Fibroblast of lung (primary cell): ENCODE measurements at regions not wholly inside any gene's neighbourhood (a gene's known extent, or its start where the extent isn't known, plus 50 kb on each side); places are given as distances from the start of the nearest gene placed in this dataset.

Experiments
- DNase-seq, 2 donors: peaks; one replicate each; pipeline versions ENCODE4 v3.0.0 to v3.0.0-alpha.2; 2010; ENCODE audit warnings: low read depth in 2 of 2
- H2AFZ ChIP-seq: 2 replicates; pipeline ENCODE4 v1.5.1; 2012; ENCODE audit warnings: low read length, control low read depth, inconsistent platforms
- H3K27ac ChIP-seq: 2 replicates; pipeline ENCODE4 v1.5.1; 2011; ENCODE audit warnings: low read length, control low read depth; ENCODE audit not compliant: insufficient read depth
- H3K27me3 ChIP-seq: 2 replicates; pipeline ENCODE4 v1.5.1; 2011; ENCODE audit warnings: mild to moderate bottlenecking, low read length; ENCODE audit not compliant: control insufficient read depth, insufficient read depth
- H3K36me3 ChIP-seq: 2 replicates; pipeline ENCODE4 v1.5.1; 2011; ENCODE audit warnings: low read length; ENCODE audit not compliant: control insufficient read depth, insufficient read depth
- H3K4me1 ChIP-seq: 2 replicates; pipeline ENCODE4 v1.5.1; 2011; ENCODE audit warnings: low read length; ENCODE audit not compliant: control insufficient read depth, insufficient read depth; ENCODE audit errors: extremely low read depth
- H3K4me2 ChIP-seq: 2 replicates; pipeline ENCODE4 v1.5.1; 2011; ENCODE audit warnings: low read length, control low read depth; ENCODE audit not compliant: insufficient read depth; ENCODE audit errors: extremely low read depth
- H3K4me3 ChIP-seq, 4 experiments: fragments of 200-600 bp in 1 of 4; sonication (generic) in 1 of 4; replicated peaks in 1 of 4; 2 replicates each; pipeline ENCODE4 v1.5.1; 2011 to 2016; ENCODE audit warnings: low read length in 4 of 4, low read depth in 3 of 4, mild to moderate bottlenecking in 3 of 4, control low read depth in 2 of 4, inconsistent platforms in 1 of 4, mixed read lengths in 1 of 4; ENCODE audit not compliant: insufficient read depth in 1 of 4; ENCODE audit errors: control extremely low read depth in 1 of 4
- H3K79me2 ChIP-seq: 2 replicates; pipeline ENCODE4 v1.5.1; 2012; ENCODE audit warnings: mild to moderate bottlenecking, low read length, inconsistent platforms; ENCODE audit not compliant: control insufficient read depth, insufficient read depth
- H3K9ac ChIP-seq: 2 replicates; pipeline ENCODE4 v1.5.1; 2011; ENCODE audit warnings: mild to moderate bottlenecking, low read length, control low read depth; ENCODE audit not compliant: insufficient read depth
- H3K9me3 ChIP-seq: 2 replicates; pipeline ENCODE4 v1.5.1; 2012; ENCODE audit warnings: low read depth, low read length; ENCODE audit not compliant: control insufficient read depth, insufficient read depth
- H4K20me1 ChIP-seq: 2 replicates; pipeline ENCODE4 v1.5.1; 2011; ENCODE audit warnings: low read length; ENCODE audit not compliant: control insufficient read depth, insufficient read depth; ENCODE audit errors: extremely low read depth
- CTCF ChIP-seq, 2 donors: IDR thresholded peaks in 1 of 2; conservative IDR thresholded peaks in 1 of 2; 1 replicate in 1 of 2; 2 replicates in 1 of 2; pipeline ENCODE4 v1.5.1; 2011 to 2012; ENCODE audit warnings: low read length in 2 of 2, control low read depth in 1 of 2, inconsistent platforms in 1 of 2, low read depth in 1 of 2, mild to moderate bottlenecking in 1 of 2
- EZH2 ChIP-seq: IDR thresholded peaks from 2 replicates; pipeline ENCODE4 v1.5.1; 2012; ENCODE audit warnings: low read length, control low read depth, mild to moderate bottlenecking; ENCODE audit errors: missing control alignments

GRCh38 chr4:41880840-41881831 lies 54.1 kb upstream of the TMEM33 start:
- Histone ChIP-seq H4K20me1 (no peaks in the 10 kb centered on the region), H3K79me2 (no peaks in the 10 kb centered on the region), H3K4me3 (peak overlapping the region in 1 of 4 experiments; percentile 28), H3K9me3 (no peaks in the 10 kb centered on the region), H3K36me3 (no peaks in the 10 kb centered on the region), H3K4me2 (peak overlapping the region; percentile 4), H3K27me3 (peaks cover 56% of the 10 kb centered on the region), H3K27ac (no peak overlapping the region), H2AFZ (no peak overlapping the region), H3K4me1 (no peaks in the 10 kb centered on the region), H3K9ac (no peak overlapping the region)
- TF ChIP-seq EZH2 (peak; percentile 71), CTCF (conservative IDR thresholded peaks at IDR 0.05 in 1 of 2, IDR thresholded peaks at IDR 0.05 in 1 of 2; ENCODE audit: low read depth in 1 of 2, low read length in 2 of 2) (no peak)
- peak in 1 of 2 donors; percentile 21 for DNase-seq

- H3K27ac ChIP-seq: no peak overlapping the region
- H3K9ac ChIP-seq: no peak overlapping the region
- H3K4me1 ChIP-seq: no peaks in the 10 kb centered on the region
- peaks cover 60% of the 10 kb centered on the region for H3K27me3 ChIP-seq
- H4K20me1 ChIP-seq: no peaks in the 10 kb centered on the region
- no peak overlapping the region for H2AFZ ChIP-seq
- H3K4me2 ChIP-seq: no peak overlapping the region
- no peak overlapping the region for H3K4me3 ChIP-seq
- H3K9me3 ChIP-seq: no peaks in the 10 kb centered on the region
- H3K36me3 ChIP-seq: no peaks in the 10 kb centered on the region
- DNase-seq: no peak
- peak; percentile 41 for TF ChIP-seq EZH2
- TF ChIP-seq CTCF (conservative IDR thresholded peaks at IDR 0.05 in 1 of 2, IDR thresholded peaks at IDR 0.05 in 1 of 2; ENCODE audit: low read depth in 1 of 2, low read length in 2 of 2): no peak
- no peaks in the 10 kb centered on the region for H3K79me2 ChIP-seq
These were observed 55.0 kb upstream of the TMEM33 start for GRCh38 chr4:41880022-41880837.

GRCh38 chr4:41879552-41879951 lies 55.7 kb upstream of the TMEM33 start:
- no peak overlapping the region for H3K27ac ChIP-seq
- H4K20me1 ChIP-seq: no peaks in the 10 kb centered on the region
- H3K9me3 ChIP-seq: no peaks in the 10 kb centered on the region
- no peaks in the 10 kb centered on the region for H3K4me1 ChIP-seq
- H3K4me3 ChIP-seq: no peak overlapping the region
- H3K27me3 ChIP-seq: peaks cover 65% of the 10 kb centered on the region
- H3K9ac ChIP-seq: no peak overlapping the region
- H3K79me2 ChIP-seq: no peaks in the 10 kb centered on the region
- TF ChIP-seq CTCF (conservative IDR thresholded peaks at IDR 0.05 in 1 of 2, IDR thresholded peaks at IDR 0.05 in 1 of 2; ENCODE audit: low read depth in 1 of 2, low read length in 2 of 2): no peak
- TF ChIP-seq EZH2: no peak
- no peaks in the 10 kb centered on the region for H3K36me3 ChIP-seq
- no peak overlapping the region for H2AFZ ChIP-seq
- no peak for DNase-seq
- H3K4me2 ChIP-seq: no peak overlapping the region
